GM19351 (cell line): ENCODE measurements at regions not wholly inside any gene's neighbourhood (a gene's known extent, or its start where the extent isn't known, plus 50 kb on each side); places are given as distances from the start of the nearest gene placed in this dataset.
"Not testable (repeated sequence)": the region's sequence is repeated elsewhere in the genome, so short reads cannot be mapped to it uniquely, and the experiment has no call there.

Source experiments
- ATAC-seq: cut with Tn5 transposase; IDR thresholded peaks from one replicate; pipeline ENCODE4 v1.9.1; 2021; ENCODE audit warnings: mild to moderate bottlenecking, moderate library complexity; ENCODE audit not compliant: unreplicated experiment

- ATAC-seq, result peak; percentile 62
These were observed 166.2 kb downstream of the TOMM20 start for GRCh38 chr1:234962340-234962989.

- peak; percentile 29 for ATAC-seq
These were observed 166.9 kb downstream of the TOMM20 start for GRCh38 chr1:234961456-234962339.

GRCh38 chr1:234960722-234961455 is 167.7 kb downstream of the TOMM20 start:
- ATAC-seq, result no peak

- ATAC-seq, result no peak
These were observed 169.7 kb downstream of the TOMM20 start for GRCh38 chr1:234958706-234959657.

- ATAC-seq, result no peak
These were observed 170.5 kb downstream of the TOMM20 start for GRCh38 chr1:234958066-234958705.

- no peak for ATAC-seq
These were observed 171.1 kb downstream of the TOMM20 start for GRCh38 chr1:234957330-234958065.

GRCh38 chr1:234956821-234957329 is 171.8 kb downstream of the TOMM20 start:
- ATAC-seq, result no peak

GRCh38 chr1:234955107-234955731 is 173.4 kb downstream of the TOMM20 start:
- peak; percentile 34 for ATAC-seq

GRCh38 chr1:234954613-234955012 is 174.0 kb downstream of the TOMM20 start:
- peak; percentile 8 for ATAC-seq

- ATAC-seq, result no peak
These were observed 174.8 kb downstream of the TOMM20 start for GRCh38 chr1:234953655-234954405.

- no peak for ATAC-seq
These were observed 178.0 kb downstream of the TOMM20 start for GRCh38 chr1:234950598-234950997.

GRCh38 chr1:234949528-234949927 is 179.1 kb downstream of the TOMM20 start:
- ATAC-seq, result not testable (repeated sequence)

- peak; percentile 72 for ATAC-seq
These were observed 183.9 kb downstream of the TOMM20 start for GRCh38 chr1:234944439-234945344.

GRCh38 chr1:234943836-234944402 is 184.7 kb downstream of the TOMM20 start:
- ATAC-seq, result no peak

GRCh38 chr1:234942879-234943506 is 185.6 kb downstream of the TOMM20 start:
- ATAC-seq, result no peak

- no peak for ATAC-seq
These were observed 186.7 kb downstream of the TOMM20 start for GRCh38 chr1:234942012-234942332.
